NT2/D1 (cell line): ENCODE measurements at regions not wholly inside any gene's neighbourhood (a gene's known extent, or its start where the extent isn't known, plus 50 kb on each side); places are given as distances from the start of the nearest gene placed in this dataset.

Experiments used
- YY1 ChIP-seq: IDR thresholded peaks from 2 replicates; pipeline ENCODE4 v1.6.1; 2011; ENCODE audit not compliant: insufficient read length, insufficient read depth
- ZNF274 ChIP-seq: IDR thresholded peaks from 2 replicates; pipeline ENCODE4 v1.6.1; 2011; ENCODE audit warnings: mild to moderate bottlenecking, low read depth, low read length

GRCh38 chr6:44554861-44555260, 167.4 kb downstream of the CDC5L start:
- TF ChIP-seq ZNF274: no peak
- no peak for TF ChIP-seq YY1
